22Rv1 (cell line): ENCODE measurements at regions not wholly inside any gene's neighbourhood (a gene's known extent, or its start where the extent isn't known, plus 50 kb on each side); places are given as distances from the start of the nearest gene placed in this dataset.

ENCODE experiments used
- ZFX ChIP-seq: fragments of 450-650 bp; IDR thresholded peaks from 2 replicates; pipeline ENCODE4 v1.6.1; 2017; ENCODE audit warnings: antibody characterized with exemption, borderline replicate concordance
- TF ChIP-seq, protein P1 (sequence below): fragments of 450-650 bp; IDR thresholded peaks from 2 replicates; pipeline ENCODE4 v1.5.1; 2017; ENCODE audit warnings: mild to moderate bottlenecking

DNA sequence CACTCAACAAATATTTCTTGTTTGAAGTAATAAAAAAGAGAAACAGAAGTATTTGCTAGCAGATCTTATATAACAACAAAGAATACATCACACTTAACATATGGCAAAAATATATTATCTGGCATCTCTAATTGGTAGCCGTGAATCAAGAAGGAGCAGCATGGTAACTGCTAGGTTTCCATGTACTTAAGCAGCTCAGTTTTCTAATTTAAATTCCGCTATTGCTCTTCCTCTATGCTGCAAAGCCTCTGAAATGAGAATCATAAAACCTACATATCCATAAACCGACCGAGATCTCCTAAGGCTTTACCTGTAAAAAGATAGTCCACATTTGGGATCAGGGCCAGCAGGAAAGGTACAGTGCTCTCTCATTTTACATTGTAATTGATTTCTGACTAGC, 76.6 kb upstream of the PTPRZ1 start:
- TF ChIP-seq, protein P1, sequence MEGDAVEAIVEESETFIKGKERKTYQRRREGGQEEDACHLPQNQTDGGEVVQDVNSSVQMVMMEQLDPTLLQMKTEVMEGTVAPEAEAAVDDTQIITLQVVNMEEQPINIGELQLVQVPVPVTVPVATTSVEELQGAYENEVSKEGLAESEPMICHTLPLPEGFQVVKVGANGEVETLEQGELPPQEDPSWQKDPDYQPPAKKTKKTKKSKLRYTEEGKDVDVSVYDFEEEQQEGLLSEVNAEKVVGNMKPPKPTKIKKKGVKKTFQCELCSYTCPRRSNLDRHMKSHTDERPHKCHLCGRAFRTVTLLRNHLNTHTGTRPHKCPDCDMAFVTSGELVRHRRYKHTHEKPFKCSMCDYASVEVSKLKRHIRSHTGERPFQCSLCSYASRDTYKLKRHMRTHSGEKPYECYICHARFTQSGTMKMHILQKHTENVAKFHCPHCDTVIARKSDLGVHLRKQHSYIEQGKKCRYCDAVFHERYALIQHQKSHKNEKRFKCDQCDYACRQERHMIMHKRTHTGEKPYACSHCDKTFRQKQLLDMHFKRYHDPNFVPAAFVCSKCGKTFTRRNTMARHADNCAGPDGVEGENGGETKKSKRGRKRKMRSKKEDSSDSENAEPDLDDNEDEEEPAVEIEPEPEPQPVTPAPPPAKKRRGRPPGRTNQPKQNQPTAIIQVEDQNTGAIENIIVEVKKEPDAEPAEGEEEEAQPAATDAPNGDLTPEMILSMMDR: no peak
- TF ChIP-seq ZFX: no peak
